ENCODE measurements at regions not wholly inside any gene's neighbourhood (a gene's known extent, or its start where the extent isn't known, plus 50 kb on each side); places are given as distances from the start of the nearest gene placed in this dataset.
"Not testable (repeated sequence)": the region's sequence is repeated elsewhere in the genome, so short reads cannot be mapped to it uniquely, and the experiment has no call there.

- DNase-seq (ENCODE audit: low spot score) = not testable (repeated sequence)
Observed at GRCh38 chr10:47166808-47167581, 133.0 kb upstream of the GDF10 start.

- no peak for DNase-seq (ENCODE audit: low spot score)
Observed at GRCh38 chr10:47167591-47167990, 132.4 kb upstream of the GDF10 start.

GRCh38 chr10:47169581-47169980 lies 130.4 kb upstream of the GDF10 start:
- no peak for DNase-seq (ENCODE audit: low spot score)

GRCh38 chr10:47173929-47174442 lies 126.0 kb upstream of the GDF10 start:
- no peak for DNase-seq (ENCODE audit: low spot score)

GRCh38 chr10:47175181-47176123 lies 124.5 kb upstream of the GDF10 start:
- no peak for DNase-seq (ENCODE audit: low spot score)

- no peak for DNase-seq (ENCODE audit: low spot score)
Observed at GRCh38 chr10:47176206-47176902, 123.6 kb upstream of the GDF10 start.

- no peak for DNase-seq (ENCODE audit: low spot score)
Observed at GRCh38 chr10:47176903-47177868, 122.8 kb upstream of the GDF10 start.

GRCh38 chr10:47178537-47179290 lies 121.3 kb upstream of the GDF10 start:
- no peak for DNase-seq (ENCODE audit: low spot score)

GRCh38 chr10:47179291-47179647 lies 120.7 kb upstream of the GDF10 start:
- no peak for DNase-seq (ENCODE audit: low spot score)

GRCh38 chr10:47181052-47181849 lies 118.7 kb upstream of the GDF10 start:
- no peak for DNase-seq (ENCODE audit: low spot score)

- DNase-seq (ENCODE audit: low spot score) = no peak
Observed at GRCh38 chr10:47182934-47183703, 116.9 kb upstream of the GDF10 start.

GRCh38 chr10:47183704-47184041 lies 116.3 kb upstream of the GDF10 start:
- no peak for DNase-seq (ENCODE audit: low spot score)

GRCh38 chr10:47184273-47184672 lies 115.7 kb upstream of the GDF10 start:
- DNase-seq (ENCODE audit: low spot score) = no peak

- no peak for DNase-seq (ENCODE audit: low spot score)
Observed at GRCh38 chr10:47184724-47185330, 115.2 kb upstream of the GDF10 start.

GRCh38 chr10:47186941-47187340 lies 113.1 kb upstream of the GDF10 start:
- DNase-seq (ENCODE audit: low spot score) = no peak

GRCh38 chr10:47187592-47187991 lies 112.4 kb upstream of the GDF10 start:
- no peak for DNase-seq (ENCODE audit: low spot score)

GRCh38 chr10:47188156-47188555 lies 111.8 kb upstream of the GDF10 start:
- DNase-seq (ENCODE audit: low spot score) = no peak

- no peak for DNase-seq (ENCODE audit: low spot score)
Observed at GRCh38 chr10:47189802-47190201, 110.2 kb upstream of the GDF10 start.
